ENCODE measurements at regions not wholly inside any gene's neighbourhood (a gene's known extent, or its start where the extent isn't known, plus 50 kb on each side); places are given as distances from the start of the nearest gene placed in this dataset.

DNA sequence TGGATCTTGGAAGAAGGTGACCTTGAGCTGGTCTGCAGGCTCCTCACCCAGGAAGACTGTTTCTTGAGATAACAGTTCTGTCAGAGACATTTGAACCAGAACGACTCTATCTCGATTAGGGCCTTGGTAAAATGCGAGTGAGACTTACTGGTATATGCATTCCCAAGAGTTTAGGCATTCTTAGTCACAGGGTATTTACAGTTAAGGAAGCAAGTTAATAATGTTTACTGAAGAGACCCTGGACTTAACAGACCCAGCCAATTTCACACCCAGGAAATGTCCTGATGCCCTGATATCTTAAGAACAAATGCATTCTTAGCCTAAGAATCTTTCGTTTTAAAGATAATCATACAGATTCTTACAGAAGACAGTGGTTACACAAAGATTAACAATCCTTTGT lies 1867.2 kb upstream of the C9orf72 start (continued):
- no peak for TF ChIP-seq ZBTB25 (CRISPR knock-in tag; IDR thresholded peaks at IDR 0.05)
- TF ChIP-seq, protein P1, sequence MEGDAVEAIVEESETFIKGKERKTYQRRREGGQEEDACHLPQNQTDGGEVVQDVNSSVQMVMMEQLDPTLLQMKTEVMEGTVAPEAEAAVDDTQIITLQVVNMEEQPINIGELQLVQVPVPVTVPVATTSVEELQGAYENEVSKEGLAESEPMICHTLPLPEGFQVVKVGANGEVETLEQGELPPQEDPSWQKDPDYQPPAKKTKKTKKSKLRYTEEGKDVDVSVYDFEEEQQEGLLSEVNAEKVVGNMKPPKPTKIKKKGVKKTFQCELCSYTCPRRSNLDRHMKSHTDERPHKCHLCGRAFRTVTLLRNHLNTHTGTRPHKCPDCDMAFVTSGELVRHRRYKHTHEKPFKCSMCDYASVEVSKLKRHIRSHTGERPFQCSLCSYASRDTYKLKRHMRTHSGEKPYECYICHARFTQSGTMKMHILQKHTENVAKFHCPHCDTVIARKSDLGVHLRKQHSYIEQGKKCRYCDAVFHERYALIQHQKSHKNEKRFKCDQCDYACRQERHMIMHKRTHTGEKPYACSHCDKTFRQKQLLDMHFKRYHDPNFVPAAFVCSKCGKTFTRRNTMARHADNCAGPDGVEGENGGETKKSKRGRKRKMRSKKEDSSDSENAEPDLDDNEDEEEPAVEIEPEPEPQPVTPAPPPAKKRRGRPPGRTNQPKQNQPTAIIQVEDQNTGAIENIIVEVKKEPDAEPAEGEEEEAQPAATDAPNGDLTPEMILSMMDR (CRISPR knock-in tag; IDR thresholded peaks at IDR 0.05), result no peak
- no peak for TF ChIP-seq LCORL (IDR thresholded peaks at IDR 0.05)
- TF ChIP-seq LCORL (CRISPR knock-in tag; IDR thresholded peaks at IDR 0.05), result no peak
- no peak for TF ChIP-seq TEAD2 (CRISPR knock-in tag; IDR thresholded peaks at IDR 0.05)

DNA sequence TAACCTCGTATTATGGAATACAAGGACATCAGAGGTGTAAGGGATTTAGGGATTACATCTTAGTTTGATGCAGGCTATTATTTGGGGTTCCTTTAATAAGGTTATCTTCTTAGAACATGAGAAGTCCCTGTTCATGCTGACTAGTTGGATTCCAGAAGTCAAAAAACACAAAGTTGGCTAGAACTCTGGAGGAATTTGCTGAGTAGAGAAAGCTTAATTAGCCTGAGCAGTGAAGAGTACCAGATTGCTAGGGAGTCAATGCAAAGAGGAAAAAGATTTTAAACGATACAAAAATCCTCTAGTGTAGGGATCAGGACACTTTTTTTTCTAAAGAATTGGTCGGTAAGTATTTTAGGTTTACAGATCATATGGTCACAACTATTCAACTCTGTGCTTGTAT lies 1872.5 kb upstream of the C9orf72 start:
- H3K9me3 ChIP-seq (ENCODE audit: low read length), result no peaks in the 10 kb centered on the region
- intact Hi-C loops (cut with micrococcal nuclease; ENCODE audit: unreplicated experiment), result no loop called here
- ChIA-PET CTCF (ENCODE audit: low intra/inter-chr PET ratio, low total read pairs) (no interaction called here), POLR2A (no interaction called here)
- no peak overlapping the region for H3K27ac ChIP-seq (ENCODE audit: extremely low read length, insufficient read depth, low read length)
- H3K9ac ChIP-seq (ENCODE audit: insufficient read depth, low read depth, low read length), result no peak overlapping the region
- H3K4me3 ChIP-seq (replicated peaks in 1 of 3; ENCODE audit: insufficient read depth in 1 of 3, low read depth in 2 of 3, low read length in 3 of 3), result no peak overlapping the region
- FAIRE-seq, result no peak
- H3K36me3 ChIP-seq (replicated peaks in 1 of 2; ENCODE audit: control insufficient read depth in 1 of 2, insufficient read depth in 2 of 2, low read length in 2 of 2), result no peaks in the 10 kb centered on the region
- TF ChIP-seq NFATC3 (CRISPR knock-in tag; IDR thresholded peaks at IDR 0.05), result no peak
- no peak for TF ChIP-seq ZEB1 (IDR thresholded peaks at IDR 0.05; ENCODE audit: insufficient replicate concordance, low read depth)
- no peak for TF ChIP-seq GABPB1 (CRISPR knock-in tag; IDR thresholded peaks at IDR 0.05)
- TF ChIP-seq, protein P2, sequence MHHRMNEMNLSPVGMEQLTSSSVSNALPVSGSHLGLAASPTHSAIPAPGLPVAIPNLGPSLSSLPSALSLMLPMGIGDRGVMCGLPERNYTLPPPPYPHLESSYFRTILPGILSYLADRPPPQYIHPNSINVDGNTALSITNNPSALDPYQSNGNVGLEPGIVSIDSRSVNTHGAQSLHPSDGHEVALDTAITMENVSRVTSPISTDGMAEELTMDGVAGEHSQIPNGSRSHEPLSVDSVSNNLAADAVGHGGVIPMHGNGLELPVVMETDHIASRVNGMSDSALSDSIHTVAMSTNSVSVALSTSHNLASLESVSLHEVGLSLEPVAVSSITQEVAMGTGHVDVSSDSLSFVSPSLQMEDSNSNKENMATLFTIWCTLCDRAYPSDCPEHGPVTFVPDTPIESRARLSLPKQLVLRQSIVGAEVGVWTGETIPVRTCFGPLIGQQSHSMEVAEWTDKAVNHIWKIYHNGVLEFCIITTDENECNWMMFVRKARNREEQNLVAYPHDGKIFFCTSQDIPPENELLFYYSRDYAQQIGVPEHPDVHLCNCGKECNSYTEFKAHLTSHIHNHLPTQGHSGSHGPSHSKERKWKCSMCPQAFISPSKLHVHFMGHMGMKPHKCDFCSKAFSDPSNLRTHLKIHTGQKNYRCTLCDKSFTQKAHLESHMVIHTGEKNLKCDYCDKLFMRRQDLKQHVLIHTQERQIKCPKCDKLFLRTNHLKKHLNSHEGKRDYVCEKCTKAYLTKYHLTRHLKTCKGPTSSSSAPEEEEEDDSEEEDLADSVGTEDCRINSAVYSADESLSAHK (CRISPR knock-in tag; IDR thresholded peaks at IDR 0.05; ENCODE audit: borderline replicate concordance), result no peak
- no peak for TF ChIP-seq ELF1 (CRISPR knock-in tag; IDR thresholded peaks at IDR 0.05)
- no peak for TF ChIP-seq KLF12 (CRISPR knock-in tag; IDR thresholded peaks at IDR 0.05; ENCODE audit: borderline replicate concordance)
- TF ChIP-seq TBL1XR1 (IDR thresholded peaks at IDR 0.05; ENCODE audit: borderline replicate concordance, low read length, partially characterized antibody), result no peak
- no peak for TF ChIP-seq ZNF563 (CRISPR knock-in tag; IDR thresholded peaks at IDR 0.05)
- no peak for TF ChIP-seq CBFB (CRISPR knock-in tag; IDR thresholded peaks at IDR 0.05)
- no peak for TF ChIP-seq MZF1 (CRISPR knock-in tag; IDR thresholded peaks at IDR 0.05; ENCODE audit: borderline replicate concordance)
- no peak for TF ChIP-seq NPAS2 (CRISPR knock-in tag; IDR thresholded peaks at IDR 0.05; ENCODE audit: borderline replicate concordance)
- TF ChIP-seq TAF15 (IDR thresholded peaks at IDR 0.05; ENCODE audit: low read depth, low read length, poor library complexity, severe bottlenecking), result no peak
- in situ Hi-C loops (cut with HindIII; ENCODE audit: extremely low pct_ligation_motif_present, low pct_unique_long_range_greater_than_20kb), result no loop called here
- whole genome bisulfite sequencing (ENCODE audit: low lambda C conversion rate), result 1% methylated on average over 3 of the region's 3 CpGs
- ATAC-seq, result no peak
- DNase-seq (ENCODE audit: low spot score), result no peak
- no peak overlapping the region for H2AFZ ChIP-seq (ENCODE audit: low read length)
- no peaks in the 10 kb centered on the region for H3K79me2 ChIP-seq (ENCODE audit: insufficient read depth, low read length)
- no peak overlapping the region for H3K4me2 ChIP-seq (ENCODE audit: low read depth, low read length)
- H3K27me3 ChIP-seq (ENCODE audit: control insufficient read depth in 1 of 2, insufficient read depth in 2 of 2, low read length in 2 of 2), result no peaks in the 10 kb centered on the region
- H4K20me1 ChIP-seq (ENCODE audit: insufficient read depth, low read length), result no peaks in the 10 kb centered on the region
- no peaks in the 10 kb centered on the region for H3K4me1 ChIP-seq (ENCODE audit: insufficient read depth, low read length)
- BruUV-seq (replicated peaks), result no TSS peak
